RPMI8226 (cell line): ENCODE measurements at regions not wholly inside any gene's neighbourhood (a gene's known extent, or its start where the extent isn't known, plus 50 kb on each side); places are given as distances from the start of the nearest gene placed in this dataset.

Experiments used
- DNase-seq: peaks from one replicate; pipeline ENCODE4 v3.0.0-alpha.2; 2015

GRCh38 chr13:66068683-66069082, 1161.5 kb downstream of the PCDH9 start:
- DNase-seq = no peak

GRCh38 chr13:66048888-66049287, 1181.2 kb downstream of the PCDH9 start:
- no peak for DNase-seq

DNA sequence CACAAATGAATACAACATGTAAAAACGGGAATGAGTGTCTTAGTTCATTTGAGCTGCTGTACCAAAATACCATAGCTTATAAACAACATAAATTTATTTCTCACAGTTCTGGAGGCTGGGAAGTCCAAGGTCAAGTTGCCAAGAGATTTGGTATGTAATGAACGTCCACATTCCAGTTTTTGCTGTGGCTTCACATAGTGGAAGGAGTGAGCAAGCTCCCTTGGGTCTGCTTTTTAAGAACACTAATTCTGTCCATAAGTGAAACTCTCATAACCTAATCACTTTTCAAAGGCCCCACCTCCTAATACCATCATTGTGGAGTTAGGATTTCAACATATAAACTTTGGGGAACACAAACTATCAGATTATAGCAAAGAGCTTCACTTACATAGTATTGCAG, 1189.6 kb downstream of the PCDH9 start:
- no peak for DNase-seq

- no peak for DNase-seq
Measured at GRCh38 chr13:66037096-66037495, 1193.0 kb downstream of the PCDH9 start.

GRCh38 chr13:66036636-66037035, 1193.5 kb downstream of the PCDH9 start:
- DNase-seq = no peak

DNA sequence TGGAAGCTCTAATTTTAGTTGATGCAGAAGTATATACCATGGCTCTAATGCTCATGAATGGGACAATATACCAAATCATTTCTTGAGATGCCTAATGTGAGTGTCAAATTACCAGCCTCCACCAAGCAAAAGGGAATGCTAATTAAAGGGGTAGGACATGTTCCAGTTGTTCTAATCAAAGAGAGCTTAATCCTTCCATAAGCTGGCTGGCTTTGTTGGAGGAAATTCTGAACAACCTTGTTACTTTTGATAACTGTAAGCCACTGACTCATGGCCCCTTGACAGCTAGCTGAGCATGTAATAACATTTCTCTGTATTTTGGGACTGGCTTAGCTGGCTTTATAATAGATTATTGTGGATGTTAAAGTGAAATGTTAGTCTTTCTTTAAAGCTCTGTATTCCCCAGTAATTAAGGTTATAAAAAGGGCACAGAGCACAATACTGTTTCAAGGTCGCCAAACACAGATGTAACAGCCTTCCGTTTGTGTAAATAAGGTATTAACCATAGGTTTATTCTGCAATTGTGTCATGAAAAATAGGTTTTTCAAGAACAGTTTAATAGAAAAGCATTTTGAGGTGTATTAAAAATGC, 1194.0 kb downstream of the PCDH9 start:
- DNase-seq = no peak

DNA sequence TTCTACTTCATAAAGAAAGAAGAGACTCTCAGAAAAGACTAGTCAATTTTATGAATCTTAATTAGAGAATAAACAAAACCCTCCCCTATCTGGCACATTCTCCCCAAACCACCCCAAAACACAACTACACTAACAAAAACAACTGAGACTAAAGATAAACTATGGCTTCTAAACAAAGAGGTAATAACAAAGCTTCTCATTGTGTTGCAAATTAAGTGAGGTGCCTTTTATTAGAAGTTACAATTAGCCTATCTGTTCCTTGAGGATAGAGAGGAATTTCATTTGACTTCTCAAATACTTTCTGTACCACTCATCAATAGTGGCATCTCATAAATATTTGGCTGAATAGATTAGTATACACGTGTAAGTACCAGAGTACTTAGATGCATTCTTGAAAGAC, 1196.2 kb downstream of the PCDH9 start:
- no peak for DNase-seq

GRCh38 chr13:66021846-66022245, 1208.3 kb downstream of the PCDH9 start:
- no peak for DNase-seq

DNA sequence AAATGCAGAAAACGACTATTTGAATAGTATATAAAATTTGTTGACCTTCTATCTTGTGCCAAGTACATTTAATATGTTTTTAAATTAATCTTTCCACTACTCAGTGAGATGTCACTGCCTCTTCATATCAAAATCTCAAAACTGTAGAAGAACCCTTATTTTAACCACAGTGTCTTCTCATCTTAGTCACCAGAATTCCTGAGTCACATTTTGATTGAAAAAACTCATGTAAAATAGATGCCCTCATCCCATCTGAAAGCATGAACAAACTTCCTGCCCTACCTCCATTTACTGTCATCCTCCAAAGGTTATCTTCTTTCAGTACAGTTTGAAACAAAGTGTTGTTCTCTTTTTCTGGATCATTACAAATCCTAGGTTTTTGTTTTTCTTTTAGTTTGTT, 1215.4 kb downstream of the PCDH9 start:
- DNase-seq = no peak

GRCh38 chr13:66009241-66009640, 1220.9 kb downstream of the PCDH9 start:
- DNase-seq = no peak

- DNase-seq = no peak
Measured at GRCh38 chr13:66003558-66003957, 1226.6 kb downstream of the PCDH9 start.

- DNase-seq = no peak
Measured at GRCh38 chr13:66001140-66001539, 1229.0 kb downstream of the PCDH9 start.

DNA sequence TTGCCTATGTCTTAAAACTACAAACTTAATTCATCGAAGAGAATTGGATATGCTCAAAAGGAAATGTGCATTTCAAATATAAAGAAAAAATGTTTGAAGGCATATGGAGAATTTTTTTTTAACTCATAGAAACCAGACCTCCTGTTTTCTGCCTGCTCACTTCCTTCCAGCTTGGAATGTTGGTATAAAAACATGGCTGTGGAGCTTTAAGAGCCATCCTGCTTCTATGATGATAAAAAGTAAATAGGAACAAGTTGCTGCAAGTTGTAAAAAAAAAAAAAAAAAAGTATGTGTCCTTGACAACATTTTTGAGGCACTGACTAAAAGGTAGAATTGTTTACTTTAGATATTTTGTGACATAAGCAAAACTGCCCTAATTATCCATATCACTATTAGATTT, 1230.7 kb downstream of the PCDH9 start:
- DNase-seq = no peak

GRCh38 chr13:65990684-65991083, 1239.5 kb downstream of the PCDH9 start:
- DNase-seq = no peak

DNA sequence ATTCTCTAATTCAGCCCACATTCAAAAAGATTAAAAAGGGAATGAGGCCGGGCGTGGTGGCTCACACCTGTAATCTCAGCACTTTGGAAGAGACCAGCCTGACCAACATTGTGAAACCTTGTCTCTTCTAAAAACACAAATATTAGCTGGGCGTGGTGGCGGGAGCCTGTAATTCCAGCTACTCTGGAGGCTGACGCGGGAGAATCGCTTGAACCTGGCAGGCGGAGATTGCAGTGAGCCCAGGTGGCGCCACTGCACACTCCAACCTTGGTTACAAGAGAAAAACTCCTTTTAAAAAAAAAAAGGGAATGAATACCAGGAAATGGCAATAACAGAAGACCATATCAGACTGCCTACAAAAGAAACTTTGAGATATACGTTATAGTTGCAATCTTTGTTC, 1244.5 kb downstream of the PCDH9 start:
- no peak for DNase-seq

DNA sequence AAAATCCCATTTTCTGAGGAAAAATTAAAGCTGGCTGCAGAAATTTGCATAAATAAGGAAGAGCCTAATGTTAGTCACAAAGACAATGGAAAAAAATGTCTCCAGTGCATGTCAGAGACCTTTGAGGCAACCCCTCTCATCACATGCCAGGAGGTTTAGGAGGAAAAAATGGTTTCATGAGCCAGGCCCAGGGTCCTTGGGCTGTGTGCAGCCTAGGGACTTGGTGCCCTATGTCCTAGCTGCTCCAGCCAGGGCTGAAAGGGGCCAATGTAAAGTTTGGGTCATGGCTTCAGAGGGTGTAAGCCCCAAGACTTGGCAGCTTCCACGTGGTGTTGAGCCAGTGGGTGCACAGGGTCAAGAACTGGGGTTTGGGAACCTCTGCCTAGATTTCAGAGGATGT, 1252.6 kb downstream of the PCDH9 start:
- DNase-seq = no peak

GRCh38 chr13:65971541-65971940, 1258.6 kb downstream of the PCDH9 start:
- no peak for DNase-seq

GRCh38 chr13:65966991-65967451, 1263.1 kb downstream of the PCDH9 start:
- peak; percentile 11 for DNase-seq

- DNase-seq = no peak
Measured at GRCh38 chr13:65965501-65965900, 1264.6 kb downstream of the PCDH9 start.

- no peak for DNase-seq
Measured at GRCh38 chr13:65964672-65965071, 1265.5 kb downstream of the PCDH9 start.

DNA sequence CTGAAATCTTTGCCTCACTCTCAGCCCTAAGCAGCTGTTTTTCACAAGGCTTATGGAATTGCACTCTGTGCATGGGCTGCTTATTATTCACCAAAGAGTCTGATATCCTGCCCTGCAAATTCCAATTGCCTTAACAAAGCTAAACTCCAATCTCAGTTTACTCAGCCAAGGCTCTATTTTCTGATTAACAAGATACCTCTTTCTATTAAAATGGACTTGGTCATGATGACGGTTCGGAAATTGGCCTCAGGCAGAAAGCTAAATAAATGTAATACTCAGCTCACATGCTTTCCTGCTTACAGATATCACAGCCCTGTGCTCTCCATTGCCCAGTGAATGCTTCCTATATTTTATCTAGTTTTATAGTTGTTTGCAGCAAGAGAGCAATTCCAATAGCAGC, 1270.8 kb downstream of the PCDH9 start:
- DNase-seq = no peak

DNA sequence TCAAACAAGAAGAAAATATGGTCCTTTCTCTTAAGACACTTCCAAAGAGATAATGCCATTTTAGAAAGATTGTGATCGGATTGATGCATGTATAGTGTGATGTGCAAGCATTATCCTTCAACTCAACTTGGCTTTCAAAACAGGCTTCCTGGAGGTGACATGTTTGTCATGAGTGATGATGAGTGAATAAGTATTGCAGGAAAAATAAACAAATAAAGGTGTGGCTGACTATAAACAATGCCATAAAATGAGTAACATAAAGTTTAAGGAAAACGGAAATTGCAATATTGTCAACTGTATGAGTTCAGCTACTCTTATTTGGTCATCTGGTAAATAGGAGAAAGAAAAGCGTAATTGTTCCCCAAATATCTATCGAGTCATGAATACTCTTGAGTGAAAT, 1283.7 kb downstream of the PCDH9 start:
- DNase-seq = no peak

DNA sequence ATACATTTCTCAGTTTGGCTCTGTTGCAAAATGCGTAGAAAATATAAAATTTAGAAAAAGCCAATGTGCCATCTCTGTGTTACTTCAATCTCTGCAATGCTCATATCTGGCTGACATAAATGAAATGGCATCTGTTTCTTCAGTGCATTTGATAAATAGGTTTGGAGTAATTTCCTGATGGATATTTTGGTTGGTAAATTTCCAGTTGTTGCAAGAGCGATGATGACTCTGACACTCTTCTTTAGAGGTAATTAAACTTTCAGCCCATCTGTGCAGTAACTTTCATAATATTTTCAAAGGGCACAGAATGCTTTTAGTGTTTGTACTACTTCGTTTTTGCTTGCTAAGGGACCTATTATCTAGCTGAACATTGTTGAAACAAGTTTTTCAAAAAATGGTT, 1286.4 kb downstream of the PCDH9 start:
- no peak for DNase-seq

DNA sequence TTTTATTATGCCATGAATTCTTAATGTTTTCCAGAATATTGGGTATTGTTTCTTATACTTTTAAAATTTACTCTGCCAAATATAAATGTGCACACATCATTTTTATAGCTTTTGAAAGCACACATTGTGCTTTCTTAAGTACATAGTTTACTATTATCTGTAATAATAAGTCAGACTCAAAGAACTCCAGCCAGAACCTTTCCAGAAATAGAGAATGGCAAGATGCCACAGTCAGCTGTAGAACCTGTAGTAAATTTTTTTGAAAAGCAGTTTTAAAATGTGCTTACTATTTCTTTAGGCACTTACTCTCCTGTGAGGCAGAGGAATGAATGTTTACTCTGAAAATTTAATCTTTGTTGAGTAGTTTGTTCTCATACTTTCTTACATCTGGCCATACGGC, 1287.1 kb downstream of the PCDH9 start:
- DNase-seq = no peak

- DNase-seq = no peak
Measured at GRCh38 chr13:65940720-65941119, 1289.4 kb downstream of the PCDH9 start.

GRCh38 chr13:65937251-65937650, 1292.9 kb downstream of the PCDH9 start:
- no peak for DNase-seq
